IPS-NIHi7 (cell line): ENCODE measurements at regions not wholly inside any gene's neighbourhood (a gene's known extent, or its start where the extent isn't known, plus 50 kb on each side); places are given as distances from the start of the nearest gene placed in this dataset.
"Not testable (repeated sequence)": the region's sequence is repeated elsewhere in the genome, so short reads cannot be mapped to it uniquely, and the experiment has no call there.

Experiments
- DNase-seq: peaks from one replicate; pipeline ENCODE4 v3.0.0; 2012; ENCODE audit warnings: mixed read lengths; ENCODE audit errors: extremely low spot score

DNA sequence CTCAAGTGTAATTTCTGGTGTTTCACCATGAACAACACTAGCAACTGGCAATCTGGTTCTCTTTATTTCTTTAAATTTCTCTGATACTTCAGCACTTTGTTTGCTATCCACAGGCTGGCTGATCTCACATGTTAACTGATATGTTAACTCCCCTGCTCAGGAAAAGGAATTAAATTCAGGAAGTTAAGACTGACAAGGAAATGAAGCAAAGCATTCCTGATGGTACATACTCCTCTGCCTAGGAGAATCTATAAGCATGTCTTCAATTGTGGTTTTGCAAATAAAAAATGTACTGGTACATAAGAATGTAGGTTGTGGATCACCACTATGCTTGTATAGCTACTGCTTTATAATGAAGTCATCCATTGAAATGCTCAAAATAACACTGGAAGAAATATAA lies 1119.2 kb upstream of the INTU start:
- no peak for DNase-seq

GRCh38 chr4:126520731-126521130 lies 1112.0 kb upstream of the INTU start:
- DNase-seq: no peak

- DNase-seq: not testable (repeated sequence)
Measured at GRCh38 chr4:126525400-126525799, 1107.4 kb upstream of the INTU start.

- no peak for DNase-seq
Measured at GRCh38 chr4:126526335-126526734, 1106.4 kb upstream of the INTU start.

DNA sequence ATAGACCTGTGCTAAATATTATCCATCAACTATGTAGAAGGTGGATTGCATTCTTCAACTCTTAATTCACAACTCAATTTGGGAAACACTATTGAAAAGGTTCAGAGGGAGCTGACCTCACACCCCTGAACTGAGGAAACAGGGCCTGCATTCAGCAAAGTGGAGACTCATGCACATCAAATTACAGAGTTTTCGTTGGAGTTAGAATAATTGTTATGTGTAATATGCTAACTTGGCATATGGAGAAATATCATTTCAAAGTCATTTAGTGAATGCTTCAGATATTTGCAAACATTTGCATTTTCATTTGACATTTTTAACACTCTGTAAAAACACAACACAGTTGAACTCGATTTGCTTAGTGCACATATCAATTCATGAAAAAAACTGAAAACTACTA lies 1102.8 kb upstream of the INTU start:
- DNase-seq: no peak

GRCh38 chr4:126530996-126531585 lies 1101.7 kb upstream of the INTU start:
- no peak for DNase-seq

- no peak for DNase-seq
Measured at GRCh38 chr4:126532527-126532926, 1100.2 kb upstream of the INTU start.

DNA sequence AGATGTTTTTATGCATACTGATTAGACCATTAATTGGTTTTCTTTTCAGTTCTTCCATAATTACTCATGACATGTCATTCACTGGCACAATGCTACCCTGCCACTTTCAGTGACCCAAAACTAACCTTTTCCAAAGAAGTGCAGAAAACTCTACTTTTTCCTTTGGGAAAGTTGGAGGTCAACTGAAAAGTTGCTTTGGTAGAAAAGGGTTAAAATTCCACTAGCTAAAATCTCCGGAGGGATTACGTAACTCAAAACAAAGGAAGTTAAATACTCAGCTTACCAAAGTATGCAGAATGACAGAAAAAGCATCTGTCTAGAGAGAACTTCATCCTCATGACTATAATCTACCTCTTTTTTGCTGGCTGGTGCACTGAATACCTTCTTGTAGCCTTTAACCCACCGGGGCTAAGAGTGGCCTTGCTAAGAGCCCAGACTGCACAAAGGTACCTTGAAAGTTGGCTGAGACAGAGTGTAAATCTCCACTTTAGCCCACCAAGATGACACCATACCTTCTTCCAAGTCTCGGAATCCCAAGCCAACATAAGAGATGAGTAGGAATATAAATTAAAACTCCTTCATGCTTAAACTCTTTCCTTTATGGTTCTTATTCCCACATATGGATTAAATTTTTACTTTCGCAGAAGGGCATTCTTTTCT lies 1099.5 kb upstream of the INTU start:
- DNase-seq: no peak

GRCh38 chr4:126539771-126540170 lies 1093.0 kb upstream of the INTU start:
- no peak for DNase-seq

DNA sequence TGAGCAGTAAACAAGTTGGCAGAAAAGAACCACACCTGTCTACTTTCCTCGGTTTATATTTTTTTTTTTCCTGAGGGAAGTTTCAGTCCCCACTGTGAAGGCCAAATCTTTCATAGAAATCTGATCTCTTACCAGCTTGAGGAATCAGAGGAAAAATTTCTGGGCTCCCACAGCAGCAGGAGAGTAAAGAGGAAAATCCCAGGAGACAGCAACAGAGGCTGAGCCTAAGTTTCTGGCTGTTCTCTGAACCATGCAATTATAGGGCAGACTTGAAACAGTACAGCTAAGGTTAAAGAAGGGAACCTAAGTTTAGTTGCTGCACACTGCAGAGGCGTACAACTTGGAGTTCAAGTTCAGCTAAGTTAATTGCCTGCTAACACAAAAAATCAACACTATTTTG lies 1090.9 kb upstream of the INTU start:
- no peak for DNase-seq

DNA sequence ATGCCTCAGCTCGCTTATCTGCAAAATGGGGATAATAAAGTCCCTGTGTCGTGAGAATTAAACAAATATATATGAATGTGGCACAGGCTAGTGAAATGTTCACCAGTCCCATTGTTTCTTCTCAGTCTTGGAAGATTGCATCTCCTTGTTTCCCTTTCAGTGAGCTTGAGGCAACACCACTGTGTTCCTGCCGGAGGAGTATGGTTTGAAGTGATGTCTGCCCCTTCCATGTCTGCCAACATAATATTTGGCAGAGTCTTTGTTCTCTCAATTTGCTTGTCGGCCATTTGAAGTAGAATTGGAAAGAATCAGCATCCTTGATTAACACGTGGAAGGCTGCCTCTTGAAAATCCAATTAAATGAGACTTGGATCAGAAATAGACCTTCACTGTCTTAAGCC lies 1088.5 kb upstream of the INTU start:
- no peak for DNase-seq

DNA sequence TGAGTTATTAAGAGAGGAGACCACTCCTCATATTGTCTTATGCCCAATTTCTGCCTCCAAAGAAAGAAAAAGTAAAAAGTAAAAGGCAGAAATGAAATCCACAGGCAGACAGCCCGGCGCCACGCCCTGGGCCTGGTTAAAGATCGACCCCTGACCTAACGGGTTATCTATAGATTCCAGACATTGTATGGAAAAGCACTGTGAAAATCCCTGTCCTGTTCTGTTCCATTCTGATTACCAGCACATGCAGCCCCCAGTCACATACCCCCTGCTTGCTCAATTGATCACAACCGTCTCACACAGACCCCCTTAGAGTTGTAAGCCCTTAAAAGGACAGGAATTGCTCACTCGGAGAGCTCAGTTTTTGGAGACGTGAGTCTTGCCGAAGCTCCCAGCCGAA lies 1086.6 kb upstream of the INTU start:
- DNase-seq: not testable (repeated sequence)

DNA sequence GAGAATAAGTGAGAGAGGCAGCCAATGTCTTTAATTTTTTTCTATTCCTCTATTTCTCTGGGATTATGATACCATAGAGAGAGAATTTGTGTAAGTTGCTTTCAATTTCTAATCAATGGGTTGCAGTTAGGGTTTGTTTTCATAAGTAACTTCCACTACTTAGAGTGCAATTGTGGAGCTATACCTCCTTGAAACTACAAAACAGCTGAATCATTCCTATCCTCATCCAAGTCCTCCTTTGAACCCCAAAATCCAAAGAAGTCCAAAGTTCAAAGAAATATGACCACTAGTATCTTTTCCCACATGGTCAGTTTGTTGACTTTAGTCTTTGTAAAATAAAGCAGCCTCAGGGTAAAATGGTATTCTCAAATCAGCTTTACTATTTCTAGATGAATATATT lies 1085.4 kb upstream of the INTU start:
- no peak for DNase-seq

GRCh38 chr4:126548890-126549289 lies 1083.9 kb upstream of the INTU start:
- no peak for DNase-seq

DNA sequence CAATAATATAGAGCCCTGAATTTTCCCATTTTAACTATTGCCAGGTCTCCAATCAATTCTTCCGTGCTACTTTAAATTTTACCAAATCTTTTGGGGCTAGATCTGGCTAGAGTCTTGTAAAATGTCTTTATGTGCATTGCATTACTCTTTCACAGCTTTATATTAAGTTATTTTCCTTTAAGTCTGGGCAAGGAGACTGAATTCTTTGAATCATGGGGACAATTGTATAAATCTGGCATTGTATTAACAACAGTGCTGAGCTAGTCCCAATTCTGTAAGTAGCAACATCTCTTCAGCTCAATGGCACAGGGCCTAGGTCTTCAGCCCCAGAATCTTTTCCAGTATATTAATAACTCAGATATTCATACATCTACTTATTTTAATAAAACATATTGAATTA lies 1080.4 kb upstream of the INTU start:
- DNase-seq: no peak

DNA sequence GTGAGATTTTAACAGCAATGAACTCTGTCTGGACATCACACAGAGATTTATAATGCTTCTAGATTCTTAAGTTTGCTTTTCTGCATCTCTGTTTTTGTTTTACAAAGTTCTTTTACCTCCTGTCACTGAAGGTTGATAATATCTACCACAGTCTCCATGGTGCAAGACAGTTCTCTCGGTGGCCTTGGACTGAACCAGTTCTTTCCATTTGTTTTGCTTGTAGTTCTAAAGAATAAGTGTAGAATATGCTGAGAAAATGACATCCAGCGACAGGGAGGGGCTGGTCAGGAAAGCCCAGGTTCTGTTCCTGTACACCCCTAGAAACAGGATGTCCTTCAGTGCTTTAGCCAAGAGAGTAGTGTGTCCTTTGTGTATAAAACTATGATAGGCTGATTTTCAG lies 1079.5 kb upstream of the INTU start:
- no peak for DNase-seq

GRCh38 chr4:126558596-126558995 lies 1074.2 kb upstream of the INTU start:
- DNase-seq: no peak

DNA sequence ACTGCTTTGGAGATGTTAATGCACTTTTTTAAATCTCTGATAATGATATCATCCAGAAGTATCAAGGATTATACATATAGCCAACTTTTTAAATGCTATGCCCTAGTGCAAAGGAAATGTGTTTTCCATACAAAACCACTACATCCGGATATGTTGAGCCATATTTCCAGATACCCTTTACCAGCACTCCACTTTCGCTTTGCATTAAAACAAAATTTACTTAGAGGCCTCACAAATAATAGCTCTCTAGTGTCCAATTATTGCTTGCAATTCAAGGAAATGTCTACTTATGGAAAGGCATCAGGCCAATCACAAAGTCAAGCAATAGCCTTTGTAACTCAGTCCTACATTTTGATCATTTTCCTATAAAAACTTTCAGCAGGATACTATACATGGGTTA lies 1072.8 kb upstream of the INTU start:
- DNase-seq: no peak

GRCh38 chr4:126560794-126561193 lies 1072.0 kb upstream of the INTU start:
- no peak for DNase-seq

DNA sequence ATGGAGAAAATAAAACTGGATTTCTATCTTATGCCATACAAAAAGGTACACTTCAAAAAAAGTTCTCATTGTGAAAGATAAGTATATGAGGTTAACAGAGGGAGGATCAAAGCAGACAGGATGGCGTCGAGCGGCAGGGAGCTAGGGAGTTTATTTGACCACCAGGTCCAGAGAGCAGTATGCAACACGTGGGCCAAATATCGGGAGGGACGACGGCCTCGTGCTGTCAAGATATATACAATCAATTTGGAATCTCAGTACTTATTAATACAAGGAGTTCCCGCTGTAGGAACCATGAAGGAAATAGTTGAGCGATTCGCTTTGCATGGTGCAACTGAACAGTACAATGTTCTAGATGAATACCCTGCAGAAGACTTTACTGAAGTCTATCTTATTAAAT lies 1069.4 kb upstream of the INTU start:
- DNase-seq: no peak

DNA sequence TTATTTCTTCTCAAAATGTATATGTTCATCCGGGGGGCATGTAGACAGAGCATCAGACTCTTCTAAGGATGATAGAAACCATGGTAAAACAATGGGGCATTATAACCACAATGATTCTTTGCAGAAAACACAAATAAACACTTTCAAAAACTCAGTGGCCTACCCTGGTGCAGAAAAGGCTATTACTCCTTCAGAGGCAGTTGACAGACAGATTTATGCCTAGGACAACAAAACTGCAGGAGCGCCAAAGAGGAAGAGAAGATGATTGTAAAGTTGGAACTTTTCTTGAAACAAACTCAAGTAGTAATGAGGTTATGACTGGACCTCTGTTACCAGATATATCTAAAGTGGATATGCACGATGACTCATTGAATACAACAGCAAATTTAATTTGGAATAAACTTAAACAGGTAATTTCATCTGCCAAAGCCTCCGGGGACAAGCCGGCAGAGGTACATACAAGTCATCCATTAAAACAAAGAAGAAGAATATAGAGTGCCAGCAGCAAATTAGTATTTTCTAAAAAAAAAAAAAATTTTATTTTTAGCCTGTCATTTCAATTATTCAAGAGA lies 1068.4 kb upstream of the INTU start:
- DNase-seq: no peak

DNA sequence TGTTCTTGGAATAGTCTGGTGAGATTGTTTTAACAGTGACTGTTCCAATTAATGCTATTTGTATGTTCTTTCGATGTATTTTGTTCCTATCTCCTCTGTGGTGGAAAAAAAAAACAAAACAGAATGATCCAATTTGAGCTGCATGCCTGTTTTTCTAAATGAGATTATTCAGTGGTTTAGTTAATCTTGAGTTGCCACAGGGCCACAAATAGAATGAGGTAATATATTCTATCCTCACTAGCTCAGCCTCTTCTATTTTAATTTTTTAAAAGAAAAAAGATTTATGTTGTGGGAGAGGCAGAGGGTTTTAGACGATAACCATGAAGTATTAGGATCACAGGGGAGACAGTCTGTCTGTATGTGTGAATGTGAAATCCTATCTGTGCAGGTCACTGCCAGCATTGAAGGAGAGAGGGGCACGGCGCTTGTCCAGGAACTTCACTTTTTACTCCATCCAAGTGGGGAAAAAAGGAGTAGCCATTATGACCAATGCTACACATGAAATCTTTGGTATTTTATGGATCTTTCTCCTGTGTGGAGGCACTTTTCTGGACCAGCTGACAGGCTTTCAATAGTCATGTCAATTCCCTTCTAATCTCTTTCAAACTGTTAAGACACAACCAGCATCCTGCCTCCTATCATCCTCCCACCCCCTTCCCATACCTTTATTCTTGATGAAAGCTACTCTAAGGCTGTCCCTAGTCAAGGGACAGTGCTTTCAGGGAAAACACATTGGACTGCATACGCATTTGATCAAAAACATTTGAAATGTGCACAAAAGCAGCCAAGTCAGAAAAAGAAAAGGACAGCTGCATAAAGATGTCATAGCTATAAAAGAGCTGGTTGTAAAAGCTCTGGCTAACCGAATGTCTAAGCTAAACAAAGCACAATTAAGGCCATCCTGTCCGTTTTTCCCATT lies 1063.8 kb upstream of the INTU start:
- DNase-seq: no peak

DNA sequence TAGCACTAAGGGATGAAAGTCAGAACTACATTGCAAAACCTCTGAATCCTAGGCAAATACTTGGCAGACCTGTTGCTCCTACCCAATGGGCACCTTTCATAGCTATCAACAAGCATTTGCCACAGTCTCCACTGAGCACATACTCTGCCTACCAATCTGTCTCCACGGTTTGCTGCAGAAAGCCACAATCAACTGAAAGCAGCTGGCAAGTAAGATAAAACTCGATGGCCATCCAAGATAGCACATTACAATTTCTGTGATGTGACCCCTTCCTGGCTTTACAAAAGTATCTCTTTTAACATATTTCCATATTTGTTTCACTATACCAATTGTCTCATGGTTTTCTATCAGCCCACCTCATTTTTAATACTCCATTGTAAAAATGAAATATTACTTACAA lies 1060.5 kb upstream of the INTU start:
- no peak for DNase-seq
